Inflammatory macrophage treated with lipopolysaccharide for 4 hours (primary cell): ENCODE measurements at regions not wholly inside any gene's neighbourhood (a gene's known extent, or its start where the extent isn't known, plus 50 kb on each side); places are given as distances from the start of the nearest gene placed in this dataset.

ENCODE experiments used
- DNase-seq: peaks from one replicate; pipeline ENCODE4 v3.0.0-alpha.2; 2020

DNA sequence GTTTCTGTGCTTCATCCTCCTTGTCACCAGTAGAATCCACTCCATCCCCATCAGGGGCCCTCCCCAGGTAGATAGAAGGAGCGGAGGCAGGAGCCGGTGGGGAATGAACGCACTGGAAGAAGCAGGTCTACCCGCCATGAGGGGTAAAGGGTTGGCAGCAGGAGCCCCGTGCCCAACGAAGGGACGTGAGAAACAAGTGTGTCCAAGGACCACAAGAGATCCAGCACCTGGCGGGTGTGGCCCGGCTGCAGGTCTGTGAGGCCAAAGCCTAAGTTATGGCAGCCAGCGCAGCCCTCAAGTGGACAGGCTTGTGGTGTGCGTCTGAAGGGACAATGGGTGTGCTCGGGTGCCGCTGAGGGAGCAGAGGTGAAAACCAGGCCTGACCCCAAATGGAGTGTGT lies 94.3 kb downstream of the IRX2 start:
- no peak for DNase-seq

DNA sequence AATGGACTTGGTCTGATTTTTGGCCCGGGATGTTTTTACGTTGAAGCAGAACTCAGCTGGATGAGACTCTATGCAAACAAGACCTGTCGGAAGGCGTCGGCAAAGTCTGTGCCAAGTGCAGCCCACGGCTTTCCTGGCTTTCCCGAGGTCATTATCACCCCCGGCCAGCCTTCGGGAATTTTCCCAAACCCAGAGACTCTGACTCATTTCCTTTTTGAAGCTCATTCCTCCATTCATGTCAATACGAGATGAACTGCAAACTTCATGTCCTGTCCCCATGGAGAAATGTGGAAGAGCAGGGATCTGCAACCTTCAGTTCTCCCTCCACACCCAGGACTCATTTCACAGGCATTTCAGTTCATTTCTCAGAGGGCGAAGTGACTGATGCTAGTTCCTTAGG lies 95.3 kb downstream of the IRX2 start:
- DNase-seq, result no peak

DNA sequence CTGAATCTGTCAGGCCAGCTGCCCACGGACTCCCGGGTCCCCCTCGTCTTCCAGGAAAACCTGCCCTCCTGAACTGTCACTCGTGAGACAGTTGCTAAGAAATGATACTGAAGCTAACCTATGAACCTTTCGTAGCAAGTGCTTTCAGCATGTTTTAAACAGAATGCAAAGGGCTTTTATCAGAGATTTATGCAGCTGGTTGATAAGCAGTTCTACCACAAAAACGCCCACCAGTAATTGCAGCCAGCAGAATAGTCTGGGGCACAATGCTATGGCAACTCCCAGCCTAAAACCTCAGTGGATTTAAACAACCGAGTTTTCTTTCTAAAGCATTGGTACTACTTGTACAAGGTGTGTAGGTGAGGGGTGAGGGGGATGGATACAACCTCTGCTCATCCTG lies 97.5 kb downstream of the IRX2 start:
- DNase-seq, result no peak

DNA sequence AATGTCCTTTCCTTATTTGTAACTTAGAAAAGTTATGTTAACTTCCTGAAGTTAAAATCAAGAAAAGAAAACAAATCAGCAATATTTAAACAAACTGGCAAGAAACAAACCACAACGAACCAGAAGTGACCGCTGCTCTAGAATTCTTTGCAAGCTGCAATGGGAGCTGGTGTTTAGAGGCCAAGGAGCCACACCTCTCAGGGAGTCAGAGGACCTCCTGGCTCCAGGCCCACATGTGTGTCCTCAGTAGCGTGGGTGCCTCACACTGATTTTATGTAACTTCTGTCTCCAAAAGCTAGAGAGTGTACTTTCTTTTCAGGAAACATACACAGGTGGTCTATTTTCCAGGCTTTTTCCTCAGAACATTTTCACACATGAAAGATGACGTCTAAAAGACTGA lies 100.4 kb downstream of the IRX2 start:
- DNase-seq, result no peak

DNA sequence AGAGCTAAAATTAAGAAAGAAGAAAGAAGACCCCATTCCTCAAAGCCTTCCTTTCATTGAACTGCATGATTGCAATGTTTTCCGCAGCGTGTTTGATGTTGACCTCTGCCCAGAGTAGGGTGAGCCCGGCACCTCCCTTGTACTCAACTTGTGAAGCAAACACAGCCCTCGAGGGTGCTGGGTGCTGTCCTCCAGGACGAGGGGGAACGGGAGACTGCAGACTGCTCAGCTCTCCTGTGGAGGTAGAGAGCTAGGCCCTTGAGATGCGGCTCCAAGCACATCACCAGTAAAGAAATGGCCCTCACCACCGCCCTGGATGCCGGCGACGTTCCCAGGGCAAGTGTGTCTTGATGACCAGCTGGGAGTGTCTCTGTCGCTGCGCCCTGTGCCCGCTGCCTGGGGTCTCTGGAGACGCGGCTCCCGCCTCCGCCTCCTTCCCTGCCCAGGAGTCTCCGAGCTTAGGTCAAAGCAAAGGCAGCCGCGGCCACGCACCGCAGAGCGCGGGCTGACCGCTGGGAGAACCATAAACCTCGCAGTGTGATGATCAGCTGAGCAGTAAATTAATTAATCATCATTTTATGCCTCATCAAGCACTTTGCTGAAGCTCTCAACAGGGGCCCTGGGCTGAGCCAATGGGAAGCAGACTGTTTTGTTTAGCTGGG lies 108.7 kb downstream of the IRX2 start:
- no peak for DNase-seq

DNA sequence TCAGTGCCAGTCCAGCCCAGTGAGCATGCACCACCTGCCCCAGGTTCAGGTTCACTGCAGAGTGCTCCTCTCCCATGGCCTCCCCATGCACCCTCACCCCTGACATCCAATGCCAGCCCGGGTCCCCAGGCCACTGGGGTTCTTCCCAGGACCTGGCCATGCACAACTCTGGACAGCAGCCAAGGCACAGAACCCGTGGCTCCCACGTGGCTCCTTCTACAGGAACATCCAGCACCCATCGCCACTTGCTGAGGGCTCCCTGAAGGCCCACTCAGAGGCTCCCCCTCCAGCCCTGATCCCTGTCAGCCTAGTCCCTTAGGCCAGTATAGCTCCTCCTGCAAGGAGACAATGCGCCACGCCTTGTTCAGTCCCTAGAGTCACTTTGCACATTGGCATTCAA lies 110.8 kb downstream of the IRX2 start:
- DNase-seq, result no peak

DNA sequence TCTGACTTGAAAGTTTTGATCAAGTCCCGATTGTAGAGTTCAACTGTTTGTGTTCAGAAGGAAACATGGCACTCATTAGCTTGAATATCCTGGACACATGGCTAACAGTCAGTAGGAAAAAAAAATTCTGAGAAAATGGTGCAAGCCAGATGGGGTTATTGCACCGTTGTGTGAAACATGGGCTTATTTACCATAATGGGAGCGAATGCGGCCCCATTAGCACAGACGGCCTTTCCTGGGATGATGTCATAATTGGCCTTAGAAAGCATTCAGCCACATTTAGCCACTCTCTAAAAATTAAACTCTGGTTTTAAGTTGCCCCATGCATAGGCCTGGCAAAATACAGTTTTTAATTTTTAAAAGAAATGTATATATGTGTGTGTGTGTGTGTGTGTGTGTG lies 112.1 kb downstream of the IRX2 start:
- no peak for DNase-seq

DNA sequence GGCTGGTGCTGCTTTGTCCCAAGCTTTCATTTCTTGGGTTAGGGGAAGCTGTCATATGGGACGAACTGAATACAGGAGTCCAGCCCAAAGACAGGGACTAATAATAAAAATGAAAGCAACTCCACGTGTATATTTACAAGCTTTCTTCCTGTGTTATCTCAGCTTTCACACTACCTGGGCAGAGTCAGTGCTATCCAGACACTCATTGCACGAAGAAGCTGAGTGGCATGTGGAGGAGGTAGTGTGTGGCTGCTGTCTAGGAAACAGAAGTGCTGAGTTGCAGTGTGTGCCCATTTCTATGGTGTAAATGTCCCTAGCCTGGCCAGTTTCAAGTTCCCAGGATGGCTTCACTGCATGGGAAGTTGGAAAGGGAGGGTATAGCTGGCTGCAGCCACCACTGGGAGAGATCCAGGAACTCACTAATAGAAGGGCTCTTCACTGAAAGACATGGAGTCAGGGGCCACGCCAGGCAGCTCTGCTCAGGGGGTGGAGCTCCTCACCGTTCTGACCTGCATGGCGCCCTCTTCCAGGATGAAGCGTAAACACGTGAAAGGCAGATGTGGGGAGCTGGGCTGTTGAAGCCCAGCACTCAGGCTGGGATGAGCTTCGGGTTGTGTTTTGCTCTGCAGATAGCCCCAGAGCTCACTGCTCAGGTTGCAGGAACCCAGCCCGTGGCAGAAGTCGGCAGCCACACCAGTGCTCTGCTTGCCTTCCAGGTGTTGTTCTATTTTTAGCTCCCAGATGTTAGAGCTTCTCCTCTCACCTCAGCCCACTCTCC lies 116.9 kb downstream of the IRX2 start:
- no peak for DNase-seq

DNA sequence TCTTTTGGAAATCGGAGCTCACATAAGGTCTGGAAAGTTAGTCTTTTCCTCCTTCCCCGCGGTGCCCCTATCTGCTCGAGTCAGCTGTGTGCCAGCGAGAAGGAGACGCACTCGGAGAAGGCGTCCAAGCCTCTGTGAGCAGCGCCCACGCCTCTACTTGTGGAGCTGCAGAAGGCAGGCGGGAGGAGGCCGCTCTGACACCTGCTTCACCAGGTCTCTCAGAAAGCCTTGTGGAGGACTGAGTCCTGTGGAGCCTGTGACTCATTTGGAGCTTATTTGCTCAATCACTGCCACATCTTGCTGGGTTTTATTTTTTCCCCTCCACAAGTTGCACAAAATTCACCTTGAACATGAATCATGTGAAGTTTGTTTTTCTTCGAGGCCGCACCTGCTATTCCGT lies 117.5 kb downstream of the IRX2 start:
- no peak for DNase-seq

DNA sequence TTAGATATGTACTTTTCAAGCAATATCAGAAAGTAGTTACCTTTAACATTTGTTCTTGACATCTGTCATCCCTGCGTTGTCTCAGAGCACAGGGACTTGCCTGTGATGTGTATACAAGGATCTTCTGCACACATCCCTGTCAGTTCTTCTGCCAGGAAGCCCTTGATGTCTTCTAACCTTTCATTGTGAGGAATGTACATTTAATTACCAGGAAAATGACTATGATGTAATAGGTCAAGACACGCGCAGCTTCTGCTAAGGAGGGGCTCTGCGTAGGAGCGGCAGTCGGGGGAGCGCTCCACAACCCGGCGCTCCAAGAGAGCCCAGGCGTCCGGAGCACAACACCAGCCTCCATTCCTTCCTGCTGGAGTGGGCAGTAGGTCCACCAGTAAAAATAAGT lies 119.7 kb downstream of the IRX2 start:
- DNase-seq, result no peak

DNA sequence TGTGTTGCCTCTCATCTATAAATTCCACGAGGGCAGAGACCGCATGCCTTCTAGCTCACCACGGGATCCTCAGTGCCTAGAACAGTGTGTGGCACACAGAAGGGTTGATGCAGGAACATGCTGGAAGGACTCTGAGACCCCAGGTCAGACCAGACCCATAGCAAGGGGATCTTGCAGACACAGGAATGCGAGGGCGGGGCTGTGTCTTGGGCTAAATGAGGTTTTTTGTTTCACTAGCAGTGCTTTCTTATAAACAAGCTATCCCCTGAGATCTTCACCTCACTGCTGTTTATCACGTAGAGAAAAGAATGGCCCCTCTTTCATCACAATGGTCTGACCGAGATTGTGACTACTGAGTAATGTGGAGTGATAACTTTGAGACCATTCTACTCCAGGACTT lies 122.4 kb downstream of the IRX2 start:
- no peak for DNase-seq

DNA sequence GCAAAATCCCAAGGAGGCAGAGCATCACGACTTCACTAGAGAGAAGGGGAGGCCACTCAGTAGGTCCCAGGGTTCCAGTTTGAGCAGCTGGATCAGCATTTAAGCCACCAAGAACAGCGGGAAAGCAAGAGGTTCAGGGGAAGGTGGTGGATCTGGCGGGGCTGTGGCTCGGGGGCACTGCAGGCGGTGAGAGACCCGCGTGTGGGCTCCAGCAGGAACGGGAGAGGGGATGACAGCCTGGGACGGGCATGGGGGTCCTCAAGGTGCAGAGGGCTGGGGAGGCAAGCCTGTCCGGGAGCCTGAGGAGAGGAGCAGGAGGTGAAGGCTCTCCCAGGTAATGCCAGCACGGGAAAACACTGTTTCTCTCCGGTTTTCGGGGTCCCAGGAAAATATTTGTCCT lies 123.6 kb downstream of the IRX2 start:
- no peak for DNase-seq

DNA sequence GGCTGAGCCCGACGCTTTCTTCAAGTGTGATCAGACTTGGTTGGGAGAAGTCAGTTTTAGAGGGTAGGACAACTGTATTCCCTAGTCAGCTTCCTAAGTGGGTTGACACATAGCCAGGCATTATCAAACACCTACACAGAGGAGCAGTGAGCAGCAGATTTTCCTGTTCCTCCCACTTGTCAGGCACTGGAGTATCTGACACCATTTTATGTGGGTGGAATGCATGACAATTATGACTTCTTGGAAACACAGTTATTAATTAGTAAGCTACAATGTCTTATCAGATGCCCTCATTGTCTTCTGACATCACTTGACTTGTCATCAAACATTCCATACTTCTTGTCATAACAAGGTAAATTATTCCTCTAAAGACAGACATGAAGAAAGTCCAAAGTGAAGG lies 124.9 kb downstream of the IRX2 start:
- DNase-seq, result no peak

DNA sequence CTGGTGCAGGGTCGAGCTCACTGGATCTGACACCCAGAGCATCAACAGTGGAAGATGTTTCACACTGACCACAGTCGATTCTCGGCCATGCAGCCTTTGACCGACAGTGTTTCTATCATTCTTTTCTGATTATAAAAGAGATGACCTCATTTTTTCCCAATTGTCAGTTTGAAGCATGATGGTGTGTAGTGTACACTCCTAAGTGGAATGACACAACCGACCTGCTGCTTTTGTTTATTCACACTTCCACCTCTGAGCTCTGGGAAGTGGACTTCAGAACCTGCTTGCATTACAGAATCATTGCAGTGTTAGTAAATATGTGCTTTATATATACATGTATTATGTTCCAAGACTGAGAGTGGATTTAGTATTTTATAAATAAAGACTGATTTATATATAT lies 128.6 kb downstream of the IRX2 start:
- no peak for DNase-seq

DNA sequence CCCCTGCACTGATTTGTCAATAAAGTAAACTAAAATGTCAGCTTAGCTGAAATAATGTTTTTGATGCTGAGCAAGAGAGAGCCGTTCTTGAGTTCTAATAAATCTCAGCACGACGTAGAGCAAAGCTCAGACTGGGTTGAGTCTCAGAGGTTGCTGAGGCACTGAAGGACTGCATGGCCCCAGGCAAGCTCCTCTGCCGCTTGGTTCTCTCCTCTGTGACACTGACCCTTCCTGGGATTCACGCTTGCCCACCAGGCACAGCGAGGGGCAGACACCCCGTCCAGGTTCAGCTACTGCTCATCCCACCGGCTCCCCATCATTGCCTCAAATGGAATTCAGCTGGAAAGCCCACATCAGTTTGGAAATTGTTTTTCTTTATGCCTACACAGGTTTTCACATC lies 129.8 kb downstream of the IRX2 start:
- DNase-seq, result no peak

DNA sequence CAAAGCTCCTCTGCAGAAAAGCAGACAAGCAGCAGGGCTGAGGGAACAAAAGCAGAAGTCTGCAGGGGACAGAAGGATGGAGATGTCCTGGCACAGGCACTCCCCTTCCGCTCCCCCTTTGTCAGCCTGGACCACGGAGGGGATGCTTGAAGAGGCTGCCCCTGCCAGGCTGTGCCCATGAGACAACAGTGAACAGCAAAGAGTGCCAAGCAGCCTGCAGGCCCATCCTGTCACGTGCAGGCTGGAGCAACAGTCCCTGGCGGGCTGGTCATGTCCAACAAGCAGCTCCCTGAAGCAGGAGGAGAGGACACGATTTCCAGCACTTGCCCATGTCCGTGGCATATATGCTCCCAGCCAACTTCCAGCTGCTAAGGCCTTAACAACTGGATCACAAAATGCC lies 132.3 kb downstream of the IRX2 start:
- no peak for DNase-seq

DNA sequence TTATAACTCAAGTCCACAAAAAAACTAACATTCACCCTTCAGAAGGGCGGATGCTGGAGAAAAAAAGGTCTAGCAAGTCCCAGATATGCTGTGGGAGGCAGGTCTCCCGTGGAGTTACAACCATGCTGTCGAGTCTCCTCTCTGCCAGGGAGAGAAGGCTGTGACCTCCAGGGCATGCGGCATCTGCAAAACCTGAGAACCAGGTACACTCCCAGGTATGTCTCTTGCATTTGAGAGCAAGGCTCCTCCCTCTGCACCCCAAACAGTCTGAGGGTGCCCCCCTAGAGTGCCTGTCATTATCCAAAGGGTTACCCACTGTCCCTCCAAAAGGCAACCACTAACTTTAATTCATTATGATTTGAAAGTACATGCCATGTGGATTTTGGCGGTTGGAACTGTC lies 134.0 kb downstream of the IRX2 start:
- no peak for DNase-seq

DNA sequence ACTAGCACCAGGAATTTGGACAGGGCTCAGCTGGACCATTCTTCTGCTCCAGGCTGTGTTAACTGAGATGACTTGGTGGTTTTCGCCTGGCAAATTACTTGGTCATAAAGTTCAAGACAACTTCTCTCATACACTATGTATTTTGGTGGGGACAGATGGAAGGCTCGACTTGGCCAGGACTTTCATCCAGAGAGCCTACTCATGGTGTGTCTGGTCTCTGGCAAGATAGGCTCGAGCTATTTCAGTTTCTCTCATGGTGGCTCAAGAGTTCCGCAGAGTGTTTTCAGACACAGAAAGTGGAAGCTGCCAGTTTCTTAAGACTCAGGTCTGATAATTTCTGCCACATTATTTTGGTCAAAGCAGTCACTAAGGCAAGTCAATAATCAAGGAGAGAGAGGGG lies 135.6 kb downstream of the IRX2 start:
- DNase-seq, result no peak

DNA sequence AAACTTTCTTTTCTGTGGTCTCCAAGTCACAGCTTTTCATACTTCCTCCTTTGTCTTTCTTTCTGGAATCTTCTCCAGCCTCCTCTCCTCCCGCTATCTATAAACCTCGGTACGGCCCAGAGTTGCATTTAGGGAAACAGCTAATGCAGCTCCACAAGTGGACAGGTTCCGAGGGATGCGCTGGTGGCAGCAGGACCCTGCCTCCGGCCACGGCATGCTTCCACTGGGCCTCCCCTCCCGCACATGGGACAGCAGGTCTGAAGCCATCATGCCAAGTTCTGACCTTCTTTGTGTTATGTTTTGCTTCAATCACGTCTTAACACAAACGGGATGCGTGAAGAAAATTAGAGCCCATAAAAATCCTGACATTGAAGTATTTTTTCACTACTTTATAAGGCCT lies 136.9 kb downstream of the IRX2 start:
- DNase-seq, result no peak

DNA sequence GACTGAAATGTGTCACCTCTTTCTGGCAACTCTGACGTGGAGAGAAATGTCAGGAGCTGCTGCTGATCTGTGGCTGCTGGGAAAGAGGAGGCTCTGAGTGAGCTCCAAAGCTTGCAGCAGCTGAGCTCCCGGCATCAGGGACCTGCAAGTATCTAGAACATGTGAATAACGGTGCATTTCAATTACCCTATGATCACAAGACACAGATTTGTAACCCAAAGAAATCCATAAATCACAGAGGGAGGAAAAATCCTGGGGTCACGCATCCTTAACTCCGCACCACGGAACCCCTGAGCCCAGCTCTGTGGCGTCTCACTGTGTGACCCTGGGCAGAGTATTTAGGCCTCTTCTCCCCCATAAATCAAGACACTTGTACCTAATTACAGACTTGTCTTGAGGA lies 139.8 kb downstream of the IRX2 start:
- no peak for DNase-seq

DNA sequence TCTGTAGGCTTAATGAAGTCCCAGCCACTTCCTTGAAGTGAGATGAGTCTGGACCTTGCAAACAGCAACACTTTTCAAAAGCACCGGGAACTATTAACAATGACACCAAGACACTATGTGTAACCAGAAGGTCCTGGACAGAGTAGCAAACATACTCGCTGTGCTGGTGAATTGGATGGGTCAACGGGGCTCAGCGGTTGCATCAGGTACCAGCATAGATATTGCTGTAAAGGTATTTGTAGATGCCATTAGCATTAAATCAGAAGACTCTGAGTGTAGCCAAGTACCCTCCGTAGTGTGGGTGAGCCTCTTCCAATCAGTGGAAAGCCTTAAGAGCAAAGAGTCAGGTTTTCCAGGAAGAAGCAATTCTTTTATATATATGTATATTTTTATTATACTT lies 140.5 kb downstream of the IRX2 start:
- no peak for DNase-seq

DNA sequence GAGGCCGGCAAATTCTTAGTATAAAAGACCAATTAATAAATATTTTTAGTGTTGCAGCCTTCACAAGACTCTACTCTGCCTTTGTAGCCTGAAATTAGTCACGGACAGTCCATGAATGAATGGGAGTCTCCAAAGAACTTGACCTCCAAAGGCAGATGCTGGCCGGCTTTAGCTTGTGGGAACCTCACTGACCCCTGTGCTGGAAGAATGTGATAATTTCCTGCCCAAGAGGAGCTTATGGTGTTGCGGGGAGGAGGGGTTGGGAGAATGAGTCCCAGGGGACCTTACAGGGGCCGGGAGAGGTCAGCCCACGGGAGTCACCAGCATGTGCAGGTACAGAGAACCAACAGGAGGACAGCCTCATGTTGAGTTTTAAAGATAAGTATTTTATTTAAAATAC lies 143.1 kb downstream of the IRX2 start:
- DNase-seq, result no peak

DNA sequence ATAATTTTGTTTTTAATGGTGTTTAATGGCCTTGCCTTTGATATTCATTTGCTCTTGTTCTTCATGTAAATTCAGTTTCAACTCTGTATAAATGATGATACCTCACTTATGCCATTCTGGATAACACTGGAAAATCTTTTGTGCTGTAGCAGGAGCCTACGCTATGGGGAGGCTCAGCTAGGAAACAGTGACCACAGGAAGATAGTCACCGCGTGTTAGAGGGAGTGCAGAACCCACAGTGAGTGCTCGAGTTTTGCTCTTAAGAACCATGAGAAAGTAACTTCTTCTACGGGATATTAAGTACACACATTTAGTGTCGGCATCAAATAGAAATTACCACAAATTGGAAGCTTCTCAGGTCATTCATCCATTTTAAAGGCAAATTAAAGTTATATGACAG lies 143.9 kb downstream of the IRX2 start:
- no peak for DNase-seq

DNA sequence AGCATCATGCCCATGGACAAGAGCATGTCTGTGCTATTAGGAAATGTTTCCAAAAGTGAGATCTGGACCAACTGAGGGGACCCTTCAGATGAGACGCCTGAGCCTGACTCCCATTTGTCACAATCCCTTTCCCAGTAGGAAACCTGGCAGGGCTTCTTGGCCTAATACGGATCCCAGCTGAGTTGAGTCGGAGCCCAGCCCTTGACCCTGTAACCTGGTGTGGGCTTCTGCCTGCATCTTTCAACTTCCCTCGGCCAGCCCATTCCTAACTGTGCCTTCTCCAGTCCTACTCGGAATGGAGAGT lies 148.3 kb downstream of the IRX2 start:
- no peak for DNase-seq
